CD14-positive monocyte (primary cell): ENCODE measurements at regions not wholly inside any gene's neighbourhood (a gene's known extent, or its start where the extent isn't known, plus 50 kb on each side); places are given as distances from the start of the nearest gene placed in this dataset.

Source experiments
- DNase-seq, 3 donors: peaks; one replicate each; pipeline ENCODE4 v3.0.0-alpha.2; 2011 to 2022
- H2AFZ ChIP-seq: 2 replicates; pipeline ENCODE4 v1.6.0; 2012; ENCODE audit warnings: mild to moderate bottlenecking, low read depth, low read length, inconsistent platforms; ENCODE audit not compliant: insufficient read depth, poor library complexity, severe bottlenecking
- H3K27ac ChIP-seq, 2 donors: 1 replicate in 1 of 2; 2 replicates in 1 of 2; pipeline ENCODE4 v1.5.1; 2012 to 2013; ENCODE audit warnings: low read length in 2 of 2, control low read depth in 1 of 2, inconsistent platforms in 1 of 2, low read depth in 1 of 2, mild to moderate bottlenecking in 1 of 2
- H3K27me3 ChIP-seq, 2 donors: one replicate each; pipeline versions ENCODE4 v1.6.0 to v1.6.1; 2011 to 2013; ENCODE audit warnings: low read length in 2 of 2; ENCODE audit not compliant: control insufficient read depth in 2 of 2, insufficient read depth in 2 of 2
- H3K36me3 ChIP-seq, 2 donors: replicated peaks in 1 of 2; 1 replicate in 1 of 2; 2 replicates in 1 of 2; pipeline versions ENCODE4 v1.5.1 to v1.6.1; 2012 to 2013; ENCODE audit warnings: low read length in 2 of 2, control low read depth in 1 of 2, inconsistent platforms in 1 of 2, mild to moderate bottlenecking in 1 of 2; ENCODE audit not compliant: insufficient read depth in 2 of 2, control insufficient read depth in 1 of 2
- H3K4me1 ChIP-seq, 2 donors: 1 replicate in 1 of 2; 2 replicates in 1 of 2; pipeline versions ENCODE4 v1.5.1 to v1.6.1; 2012 to 2013; ENCODE audit warnings: low read length in 2 of 2, control low read depth in 1 of 2, inconsistent platforms in 1 of 2, mild to moderate bottlenecking in 1 of 2, moderate library complexity in 1 of 2; ENCODE audit not compliant: insufficient read depth in 2 of 2, control insufficient read depth in 1 of 2
- H3K4me2 ChIP-seq: replicated peaks from 2 replicates; pipeline ENCODE3; 2012; ENCODE audit warnings: low read length, moderate library complexity, mild to moderate bottlenecking; ENCODE audit not compliant: poor library complexity, severe bottlenecking; ENCODE audit errors: extremely low read depth
- H3K4me3 ChIP-seq, 3 experiments: fragments of 200-600 bp in 1 of 3; sonication (generic) in 1 of 3; replicated peaks in 1 of 3; 1 replicate in 2 of 3; 2 replicates in 1 of 3; pipeline ENCODE4 v1.5.1; 2011 to 2013; ENCODE audit warnings: low read length in 3 of 3, mild to moderate bottlenecking in 3 of 3, control low read depth in 2 of 3, low read depth in 2 of 3, inconsistent platforms in 1 of 3, moderate library complexity in 1 of 3
- H3K79me2 ChIP-seq: 2 replicates; pipeline ENCODE4 v1.6.0; 2012; ENCODE audit warnings: mild to moderate bottlenecking, control low read depth, inconsistent platforms, low read length, moderate library complexity; ENCODE audit not compliant: insufficient read depth
- H3K9ac ChIP-seq: 2 replicates; pipeline ENCODE4 v1.6.0; 2017; ENCODE audit warnings: low read length, mild to moderate bottlenecking; ENCODE audit not compliant: insufficient read depth, poor library complexity, severe bottlenecking
- H3K9me3 ChIP-seq, 2 donors: replicated peaks in 1 of 2; 1 replicate in 1 of 2; 2 replicates in 1 of 2; pipeline versions ENCODE4 v1.5.1 to v1.6.1; 2012 to 2013; ENCODE audit warnings: low read length in 2 of 2, control low read depth in 1 of 2; ENCODE audit not compliant: control insufficient read depth in 1 of 2, insufficient read depth in 1 of 2
- H4K20me1 ChIP-seq: 2 replicates; pipeline ENCODE4 v1.6.0; 2012; ENCODE audit warnings: mild to moderate bottlenecking, low read length, control low read depth, moderate library complexity; ENCODE audit not compliant: insufficient read depth
- H3K27ac Mint-ChIP-seq, 7 donors: one replicate each; pipeline ENCODE4 v1.8.0; 2020; ENCODE audit warnings: mild to moderate bottlenecking in 7 of 7, mixed read lengths in 7 of 7, moderate library complexity in 6 of 7, inconsistent platforms in 2 of 7
- H3K27me3 Mint-ChIP-seq, 3 donors: one replicate each; pipeline ENCODE4 v1.8.0; 2021 to 2022; ENCODE audit warnings: low read depth in 3 of 3, mild to moderate bottlenecking in 3 of 3, mixed read lengths in 3 of 3, moderate library complexity in 3 of 3, inconsistent platforms in 1 of 3
- H3K36me3 Mint-ChIP-seq, 2 donors: one replicate each; pipeline ENCODE4 v1.8.0; 2020; ENCODE audit warnings: mixed read lengths in 2 of 2, inconsistent platforms in 1 of 2, mild to moderate bottlenecking in 1 of 2
- H3K4me1 Mint-ChIP-seq: one replicate; pipeline ENCODE4 v1.8.0; 2020; ENCODE audit warnings: mild to moderate bottlenecking, mixed read lengths
- H3K4me3 Mint-ChIP-seq, 2 donors: one replicate each; pipeline ENCODE4 v1.8.0; 2020; ENCODE audit warnings: mild to moderate bottlenecking in 2 of 2, mixed read lengths in 2 of 2, moderate library complexity in 1 of 2
- H3K9me3 Mint-ChIP-seq, 7 donors: one replicate each; pipeline ENCODE4 v1.8.0; 2020 to 2022; ENCODE audit warnings: mixed read lengths in 7 of 7, mild to moderate bottlenecking in 6 of 7, moderate library complexity in 6 of 7, inconsistent platforms in 2 of 7
- CTCF ChIP-seq: fragments of 200-600 bp; IDR thresholded peaks from one replicate; pipeline ENCODE4 v1.8.0; 2022; ENCODE audit warnings: antibody characterized with exemption, mild to moderate bottlenecking
- WGBS: methylation state at CpG from one replicate; pipeline ENCODE4 v1.1.5; 2013; ENCODE audit warnings: missing lambda C conversion rate; ENCODE audit not compliant: insufficient coverage; 5-methylcytosine and 5-hydroxymethylcytosine counted together
- intact Hi-C, 2 donors: fragments of 100-400 bp; cut with micrococcal nuclease; formaldehyde crosslinking; loops; one replicate each; pipeline versions ENCODE4 v1.15.0 to v1.15.1; 2023

- intact Hi-C loops: loop anchor here in 1 of 2 donors (2.0 kb wide), 1 partner anchor 27 kb away; no protein-coding TSS in a partner anchor
- peaks cover 0 to 1% (median 0%) of the 10 kb centered on the region in 3 donors for H3K27me3 Mint-ChIP-seq
- H4K20me1 ChIP-seq: no peaks in the 10 kb centered on the region
- peaks cover 12% of the 10 kb centered on the region in 2 donors for H3K9me3 ChIP-seq
- H3K9ac ChIP-seq: no peak overlapping the region
- H3K79me2 ChIP-seq: no peaks in the 10 kb centered on the region
- peaks cover 1 to 8% (median 4%) of the 10 kb centered on the region in 7 donors for H3K9me3 Mint-ChIP-seq
- H3K27me3 ChIP-seq: no peaks in the 10 kb centered on the region
- no peak overlapping the region for H3K27ac Mint-ChIP-seq
- H3K4me3 Mint-ChIP-seq: no peak overlapping the region
- no peak overlapping the region for H3K27ac ChIP-seq
- no peaks in the 10 kb centered on the region for H3K36me3 Mint-ChIP-seq
- no peak for TF ChIP-seq CTCF
- no peaks in the 10 kb centered on the region for H3K36me3 ChIP-seq
- no peak for DNase-seq
- no peak overlapping the region for H2AFZ ChIP-seq
- H3K4me3 ChIP-seq: no peak overlapping the region
- no peak overlapping the region for H3K4me2 ChIP-seq
- H3K4me1 Mint-ChIP-seq: no peaks in the 10 kb centered on the region
- H3K4me1 ChIP-seq: no peaks in the 10 kb centered on the region
Measured at GRCh38 chrX:11053351-11053750, 57.8 kb upstream of the HCCS start.

DNA sequence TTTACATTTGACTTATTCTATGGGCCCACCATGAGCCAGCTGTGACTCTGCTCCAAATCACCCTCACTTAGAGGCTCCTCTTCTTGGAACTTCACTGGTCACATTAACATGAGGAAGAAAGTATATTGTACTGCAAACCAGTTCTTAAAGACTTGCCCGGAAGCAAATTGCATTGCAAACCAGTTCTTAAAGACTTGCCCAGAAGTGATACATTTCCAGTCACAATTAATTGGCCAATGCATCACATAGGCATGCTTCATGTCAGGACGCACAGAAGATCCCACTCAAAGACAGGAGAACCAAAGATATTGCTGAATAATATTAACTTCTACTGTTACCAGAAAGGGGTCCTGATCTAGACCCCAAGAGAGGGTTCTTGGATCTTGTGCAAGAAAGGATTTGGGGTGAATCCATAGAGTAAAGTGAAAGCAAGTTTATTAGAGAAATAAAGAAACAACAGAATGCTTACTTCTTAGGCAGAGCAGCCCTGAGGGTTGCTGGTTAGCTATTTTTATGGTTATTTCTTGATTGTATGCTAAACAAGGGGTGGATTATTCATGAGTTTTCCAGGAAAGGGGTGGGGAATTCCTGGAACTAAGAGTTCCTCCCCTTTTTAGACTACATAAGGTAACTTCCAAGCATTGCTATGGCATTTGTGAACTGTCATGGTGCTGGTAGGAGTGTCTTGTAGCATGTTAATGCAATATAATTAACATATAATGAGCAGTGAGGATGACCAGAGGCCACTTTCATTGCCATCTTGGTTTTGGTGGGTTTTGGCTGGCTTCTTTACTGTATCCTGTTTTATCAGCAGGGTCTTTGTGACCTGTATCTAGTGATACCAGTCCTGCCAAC, 54.6 kb upstream of the HCCS start:
- H3K36me3 Mint-ChIP-seq: no peaks in the 10 kb centered on the region

More for the DNA sequence above, 54.6 kb upstream of the HCCS start:
- Mint-ChIP-seq H3K4me3 (no peak overlapping the region), H3K9me3 (peaks cover 0 to 6% (median 2%) of the 10 kb centered on the region in 7 donors), H3K27ac (no peak overlapping the region), H3K4me1 (no peaks in the 10 kb centered on the region), H3K27me3 (peaks cover 0 to 4% (median 0%) of the 10 kb centered on the region in 3 donors)
- no peaks in the 10 kb centered on the region for H3K79me2 ChIP-seq
- no peaks in the 10 kb centered on the region for H3K36me3 ChIP-seq
- no peaks in the 10 kb centered on the region for H3K4me1 ChIP-seq
- no peak overlapping the region for H3K4me3 ChIP-seq
- intact Hi-C loops: no loop called here
- DNase-seq: no peak
- TF ChIP-seq CTCF: no peak
- no peak overlapping the region for H2AFZ ChIP-seq
- peaks cover 0 to 5% of the 10 kb centered on the region in 2 donors for H3K9me3 ChIP-seq
- H3K27me3 ChIP-seq: no peaks in the 10 kb centered on the region
- no peak overlapping the region for H3K27ac ChIP-seq
- WGBS: no CpG with 5 or more reads among the region's 2 CpGs
- no peaks in the 10 kb centered on the region for H4K20me1 ChIP-seq
- no peak overlapping the region for H3K4me2 ChIP-seq
- H3K9ac ChIP-seq: no peak overlapping the region
